Suppressor macrophage (primary cell): ENCODE measurements at regions not wholly inside any gene's neighbourhood (a gene's known extent, or its start where the extent isn't known, plus 50 kb on each side); places are given as distances from the start of the nearest gene placed in this dataset.
"Not testable (repeated sequence)": the region's sequence is repeated elsewhere in the genome, so short reads cannot be mapped to it uniquely, and the experiment has no call there.

Experiments
- DNase-seq, 4 experiments: peaks; one replicate each; pipeline ENCODE4 v3.0.0-alpha.2; 2020 to 2022

GRCh38 chr5:163951069-163951468, 445.6 kb downstream of the MAT2B start:
- DNase-seq = no peak

GRCh38 chr5:163953901-163954300, 448.5 kb downstream of the MAT2B start:
- no peak for DNase-seq

- DNase-seq = not testable (repeated sequence)
Observed at GRCh38 chr5:163961230-163961629, 455.8 kb downstream of the MAT2B start.

- DNase-seq = peak; percentile 29 to 66 (median 49)
Observed at GRCh38 chr5:163963881-163964280, 458.5 kb downstream of the MAT2B start.

- no peak for DNase-seq
Observed at GRCh38 chr5:163964671-163965070, 459.3 kb downstream of the MAT2B start.

GRCh38 chr5:163967268-163967667, 461.8 kb downstream of the MAT2B start:
- DNase-seq = no peak

GRCh38 chr5:163968651-163969050, 463.2 kb downstream of the MAT2B start:
- DNase-seq = peak in 1 of 4 experiments; percentile 24

- no peak for DNase-seq
Observed at GRCh38 chr5:163976696-163977095, 471.3 kb downstream of the MAT2B start.

- no peak for DNase-seq
Observed at GRCh38 chr5:163978897-163979296, 473.5 kb downstream of the MAT2B start.

GRCh38 chr5:163988566-163988965, 483.1 kb downstream of the MAT2B start:
- no peak for DNase-seq

- DNase-seq = no peak
Observed at GRCh38 chr5:163993126-163993525, 487.7 kb downstream of the MAT2B start.

- DNase-seq = no peak
Observed at GRCh38 chr5:163995206-163995605, 489.8 kb downstream of the MAT2B start.

GRCh38 chr5:163997965-163998364, 492.5 kb downstream of the MAT2B start:
- no peak for DNase-seq

GRCh38 chr5:164000241-164000640, 494.8 kb downstream of the MAT2B start:
- peak in 3 of 4 experiments; percentile 10 to 50 (median 22) for DNase-seq

GRCh38 chr5:164000819-164001218, 495.4 kb downstream of the MAT2B start:
- no peak for DNase-seq

GRCh38 chr5:164002214-164002613, 496.8 kb downstream of the MAT2B start:
- DNase-seq = no peak

- no peak for DNase-seq
Observed at GRCh38 chr5:164002628-164003027, 497.2 kb downstream of the MAT2B start.

GRCh38 chr5:164005071-164005470, 499.7 kb downstream of the MAT2B start:
- no peak for DNase-seq

GRCh38 chr5:164007064-164007463, 501.6 kb downstream of the MAT2B start:
- DNase-seq = no peak

GRCh38 chr5:164009621-164010020, 504.2 kb downstream of the MAT2B start:
- DNase-seq = no peak

- DNase-seq = no peak
Observed at GRCh38 chr5:164010900-164011299, 505.5 kb downstream of the MAT2B start.

- DNase-seq = no peak
Observed at GRCh38 chr5:164012371-164012770, 507.0 kb downstream of the MAT2B start.

GRCh38 chr5:164013077-164013670, 507.8 kb downstream of the MAT2B start:
- DNase-seq = peak; percentile 71 to 83 (median 78)

- no peak for DNase-seq
Observed at GRCh38 chr5:164020116-164020515, 514.7 kb downstream of the MAT2B start.

- DNase-seq = no peak
Observed at GRCh38 chr5:164027738-164028137, 522.3 kb downstream of the MAT2B start.
